Gastroesophageal sphincter (tissue), 4 donors: ENCODE measurements at regions not wholly inside any gene's neighbourhood (a gene's known extent, or its start where the extent isn't known, plus 50 kb on each side); places are given as distances from the start of the nearest gene placed in this dataset.

Experiments used
- ATAC-seq: fragments of 150-250 bp; one replicate; pipeline ENCODE4 v1.9.1; 2016; ENCODE audit warnings: mild to moderate bottlenecking, moderate library complexity
- H3K27ac ChIP-seq, 4 donors: fragments of 200-600 bp; sonication (generic) in 3 of 4; 1 replicate in 3 of 4; 2 replicates in 1 of 4; pipeline ENCODE4 v1.5.1; 2016 to 2019
- H3K27me3 ChIP-seq: fragments of 200-600 bp; sonication (generic); one replicate; pipeline ENCODE4 v1.5.1; 2019
- H3K36me3 ChIP-seq, 2 donors: fragments of 200-600 bp; sonication (generic); one replicate each; pipeline ENCODE4 v1.5.1; 2019; ENCODE audit warnings: control low read depth in 1 of 2
- H3K4me1 ChIP-seq, 3 donors: fragments of 200-600 bp; sonication (generic); 1 replicate in 2 of 3; 2 replicates in 1 of 3; pipeline ENCODE4 v1.5.1; 2016 to 2019; ENCODE audit warnings: control low read depth in 2 of 3
- H3K4me3 ChIP-seq, 2 donors: fragments of 200-600 bp; sonication (generic); one replicate each; pipeline ENCODE4 v1.5.1; 2019; ENCODE audit warnings: mild to moderate bottlenecking in 1 of 2, moderate library complexity in 1 of 2
- H3K9me3 ChIP-seq, 3 donors: fragments of 200-600 bp; sonication (generic); one replicate each; pipeline ENCODE4 v1.5.1; 2017 to 2019; ENCODE audit warnings: control low read depth in 2 of 3
- EP300 ChIP-seq: sonication (generic); formaldehyde crosslinking; IDR thresholded peaks from one replicate; pipeline ENCODE4 v1.6.1; 2017; ENCODE audit warnings: antibody characterized with exemption, mild to moderate bottlenecking
- POLR2A ChIP-seq, 2 donors: fragments of 450-650 bp; IDR thresholded peaks; one replicate each; pipeline ENCODE4 v1.6.1; 2017; ENCODE audit warnings: antibody characterized with exemption in 2 of 2, mild to moderate bottlenecking in 2 of 2, moderate library complexity in 1 of 2
- POLR2AphosphoS5 ChIP-seq: sonication (generic); formaldehyde crosslinking; IDR thresholded peaks from one replicate; pipeline ENCODE4 v1.6.1; 2017; ENCODE audit warnings: antibody characterized with exemption
- WGBS, 2 donors: methylation state at CpG; one replicate each; pipeline ENCODE4 v1.1.5; 2018; ENCODE audit warnings: low coverage in 1 of 2; 5-methylcytosine and 5-hydroxymethylcytosine counted together
- TF ChIP-seq, protein P1 (sequence below), 4 experiments: fragments of 200-600 bp in 2 of 4; fragments of 450-650 bp in 2 of 4; sonication (generic) in 1 of 4; IDR thresholded peaks; one replicate each; pipeline ENCODE4 v1.5.1; 2017 to 2019; ENCODE audit warnings: antibody characterized with exemption in 4 of 4, mild to moderate bottlenecking in 2 of 4, moderate library complexity in 2 of 4

DNA sequence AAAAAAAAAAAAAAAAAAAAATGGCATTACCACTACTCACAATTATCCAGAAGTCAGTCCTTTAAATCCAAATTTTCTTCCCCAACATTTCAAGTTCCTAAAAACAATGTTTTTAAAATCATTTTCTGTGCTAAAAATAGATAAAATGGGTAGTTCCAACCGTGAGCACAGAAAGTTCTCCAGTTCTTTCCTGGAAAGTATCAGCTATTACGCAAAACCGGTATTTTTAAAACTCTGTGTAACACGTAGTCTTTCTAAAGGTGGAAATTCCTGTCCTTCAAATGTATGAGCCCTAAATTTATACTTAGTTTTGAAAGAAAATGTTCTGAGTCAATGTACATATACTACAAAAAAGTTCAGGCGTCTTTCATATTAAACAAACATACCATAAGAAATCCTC, 83.5 kb upstream of the SCAF8 start:
- 63 to 66% methylated on average over 5 of the region's 5 CpGs for WGBS, 2 donors

DNA sequence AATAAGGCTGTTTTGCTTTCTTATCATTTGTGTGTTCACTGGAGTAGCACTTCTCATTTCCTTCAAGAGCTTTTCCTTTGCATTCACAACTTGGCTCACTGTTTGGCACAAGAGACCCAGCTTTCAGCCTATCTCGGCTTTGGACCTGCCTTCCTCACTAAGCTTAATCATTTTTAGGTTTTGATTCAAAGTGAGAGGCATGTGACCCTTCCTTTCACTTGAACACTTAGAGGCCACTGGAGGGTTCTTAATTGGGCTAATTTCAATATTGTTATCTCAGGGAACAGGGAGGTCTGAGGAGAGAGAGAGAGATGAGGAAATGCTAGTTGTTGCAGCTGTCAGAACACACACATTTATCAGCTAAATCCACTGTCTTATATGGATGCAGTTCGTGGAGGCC, 82.9 kb upstream of the SCAF8 start:
- TF ChIP-seq POLR2AphosphoS5 (no peak), EP300 (no peak), POLR2A (IDR thresholded peaks at IDR 0.05) (no peak)
- TF ChIP-seq, protein P1, sequence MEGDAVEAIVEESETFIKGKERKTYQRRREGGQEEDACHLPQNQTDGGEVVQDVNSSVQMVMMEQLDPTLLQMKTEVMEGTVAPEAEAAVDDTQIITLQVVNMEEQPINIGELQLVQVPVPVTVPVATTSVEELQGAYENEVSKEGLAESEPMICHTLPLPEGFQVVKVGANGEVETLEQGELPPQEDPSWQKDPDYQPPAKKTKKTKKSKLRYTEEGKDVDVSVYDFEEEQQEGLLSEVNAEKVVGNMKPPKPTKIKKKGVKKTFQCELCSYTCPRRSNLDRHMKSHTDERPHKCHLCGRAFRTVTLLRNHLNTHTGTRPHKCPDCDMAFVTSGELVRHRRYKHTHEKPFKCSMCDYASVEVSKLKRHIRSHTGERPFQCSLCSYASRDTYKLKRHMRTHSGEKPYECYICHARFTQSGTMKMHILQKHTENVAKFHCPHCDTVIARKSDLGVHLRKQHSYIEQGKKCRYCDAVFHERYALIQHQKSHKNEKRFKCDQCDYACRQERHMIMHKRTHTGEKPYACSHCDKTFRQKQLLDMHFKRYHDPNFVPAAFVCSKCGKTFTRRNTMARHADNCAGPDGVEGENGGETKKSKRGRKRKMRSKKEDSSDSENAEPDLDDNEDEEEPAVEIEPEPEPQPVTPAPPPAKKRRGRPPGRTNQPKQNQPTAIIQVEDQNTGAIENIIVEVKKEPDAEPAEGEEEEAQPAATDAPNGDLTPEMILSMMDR (IDR thresholded peaks at IDR 0.05) = no peak
- Histone ChIP-seq H3K27me3 (no peaks in the 10 kb centered on the region), H3K27ac (peak overlapping the region in 2 of 4 donors; percentile 11 to 51), H3K36me3 (no peaks in the 10 kb centered on the region), H3K9me3 (no peaks in the 10 kb centered on the region), H3K4me1 (peaks cover 0 to 9% (median 0%) of the 10 kb centered on the region in 3 donors), H3K4me3 (no peak overlapping the region)
- no peak for ATAC-seq
- 44 to 75% methylated on average over 2 of the region's 2 CpGs for WGBS, 2 donors

More for the DNA sequence above, 83.5 kb upstream of the SCAF8 start:
- peak overlapping the region in 2 of 4 donors; percentile 11 to 51 for H3K27ac ChIP-seq
- TF ChIP-seq POLR2A (IDR thresholded peaks at IDR 0.05) (no peak), EP300 (no peak), POLR2AphosphoS5 (no peak)
- TF ChIP-seq, protein P1 (IDR thresholded peaks at IDR 0.05) = no peak
- H3K9me3 ChIP-seq = no peaks in the 10 kb centered on the region
- H3K4me1 ChIP-seq = peaks cover 0 to 9% (median 0%) of the 10 kb centered on the region in 3 donors
- no peaks in the 10 kb centered on the region for H3K36me3 ChIP-seq
- ATAC-seq = no peak
- no peaks in the 10 kb centered on the region for H3K27me3 ChIP-seq
- no peak overlapping the region for H3K4me3 ChIP-seq

DNA sequence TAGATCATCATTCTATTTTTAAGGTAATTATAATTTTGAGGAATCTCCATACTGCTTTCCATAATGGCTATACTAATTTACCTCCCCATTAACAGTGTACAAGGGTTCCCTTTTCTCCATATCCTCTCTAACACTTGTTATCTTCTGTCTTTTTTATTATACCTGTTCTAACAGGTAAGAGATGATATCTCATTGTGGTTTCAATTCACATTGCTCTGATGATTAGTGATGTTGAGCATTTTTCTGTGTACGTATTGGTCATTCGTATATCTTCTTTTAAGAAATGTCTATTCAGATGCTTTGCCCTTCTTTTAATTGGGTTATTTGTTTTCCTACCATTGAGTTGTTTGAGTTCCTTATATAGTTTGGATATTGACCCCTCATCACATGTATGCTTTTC, 81.6 kb upstream of the SCAF8 start:
- no peaks in the 10 kb centered on the region for H3K27me3 ChIP-seq
- no peak overlapping the region for H3K27ac ChIP-seq
- peaks cover 0 to 9% (median 0%) of the 10 kb centered on the region in 3 donors for H3K4me1 ChIP-seq
- H3K4me3 ChIP-seq = no peak overlapping the region
- no peaks in the 10 kb centered on the region for H3K9me3 ChIP-seq
- TF ChIP-seq EP300 (no peak), POLR2A (IDR thresholded peaks at IDR 0.05) (no peak), POLR2AphosphoS5 (no peak)
- TF ChIP-seq, protein P1 (IDR thresholded peaks at IDR 0.05) = no peak
- ATAC-seq = no peak
- 100% methylated on average over 2 of the region's 2 CpGs for WGBS, 2 donors
- H3K36me3 ChIP-seq = no peaks in the 10 kb centered on the region

DNA sequence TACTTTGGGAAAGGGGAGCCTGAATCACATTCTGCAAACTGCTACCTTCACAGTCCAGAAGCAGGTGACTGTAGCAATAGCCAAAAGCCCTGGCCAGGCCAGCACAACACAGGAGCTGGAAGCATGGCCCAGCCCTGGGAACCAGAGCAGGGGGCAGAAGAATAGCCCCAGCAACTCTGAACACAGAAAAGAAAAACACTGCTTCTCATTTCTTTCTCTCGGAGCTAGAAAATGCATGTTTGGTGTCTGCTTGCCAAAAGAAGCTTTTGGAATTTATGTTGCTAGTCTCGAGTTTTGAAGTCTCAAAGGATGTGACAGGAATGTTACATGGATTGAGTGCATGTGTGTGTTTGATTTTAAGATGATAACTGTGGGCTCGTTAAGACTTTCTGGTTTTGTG, 79.8 kb upstream of the SCAF8 start:
- no peak for ATAC-seq

DNA sequence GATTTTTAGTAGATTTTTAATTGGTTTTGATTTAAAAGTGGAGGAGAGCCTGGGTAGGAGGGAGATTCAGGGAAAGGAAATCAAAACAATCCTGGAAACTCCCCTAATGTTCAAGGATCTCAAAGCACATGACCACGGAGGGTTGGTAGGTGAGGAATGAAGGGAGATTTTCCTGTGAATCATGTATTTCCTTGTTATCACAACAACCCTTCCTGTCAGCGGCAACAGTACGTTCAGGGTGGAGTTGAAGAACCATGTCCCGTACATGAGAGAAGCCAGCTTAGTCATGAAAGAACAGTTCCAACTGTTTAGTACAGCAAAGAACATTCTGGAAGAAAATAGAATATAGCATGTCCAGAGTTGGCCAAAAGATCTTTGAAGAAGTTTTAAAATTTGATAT, 79.4 kb upstream of the SCAF8 start:
- Histone ChIP-seq H3K4me3 (no peak overlapping the region), H3K4me1 (peaks cover 0 to 9% (median 0%) of the 10 kb centered on the region in 3 donors), H3K36me3 (no peaks in the 10 kb centered on the region), H3K27me3 (no peaks in the 10 kb centered on the region), H3K27ac (peak overlapping the region in 2 of 4 donors; percentile 28 to 59), H3K9me3 (no peaks in the 10 kb centered on the region)
- WGBS, 2 donors = 4 to 38% methylated on average over 4 of the region's 4 CpGs
- peak; percentile 50 for TF ChIP-seq POLR2AphosphoS5
- TF ChIP-seq, protein P1 (IDR thresholded peaks at IDR 0.05) = no peak
- peak; percentile 73 for ATAC-seq

More for the DNA sequence above, 79.8 kb upstream of the SCAF8 start:
- Histone ChIP-seq H3K4me3 (no peak overlapping the region), H3K9me3 (no peaks in the 10 kb centered on the region), H3K27me3 (no peaks in the 10 kb centered on the region), H3K36me3 (no peaks in the 10 kb centered on the region), H3K27ac (peak overlapping the region in 3 of 4 donors; percentile 28 to 59 (median 41)), H3K4me1 (peaks cover 0 to 9% (median 0%) of the 10 kb centered on the region in 3 donors)
- TF ChIP-seq POLR2AphosphoS5 (no peak), POLR2A (IDR thresholded peaks at IDR 0.05) (no peak)
- 3 to 9% methylated on average over 3 of the region's 3 CpGs for WGBS, 2 donors
